Prostate gland (tissue), 2 donors: ENCODE measurements at regions not wholly inside any gene's neighbourhood (a gene's known extent, or its start where the extent isn't known, plus 50 kb on each side); places are given as distances from the start of the nearest gene placed in this dataset.

ENCODE experiments used
- CTCF ChIP-seq, 4 experiments: fragments of 200-600 bp in 2 of 4; fragments of 450-650 bp in 2 of 4; sonication (generic) in 2 of 4; IDR thresholded peaks; 1 replicate in 3 of 4; 2 replicates in 1 of 4; pipeline ENCODE4 v1.5.1; 2016 to 2019; ENCODE audit warnings: antibody characterized with exemption in 4 of 4, mild to moderate bottlenecking in 2 of 4, moderate library complexity in 2 of 4
- POLR2A ChIP-seq: fragments of 450-650 bp; IDR thresholded peaks from one replicate; pipeline ENCODE4 v1.6.1; 2016; ENCODE audit warnings: antibody characterized with exemption, mild to moderate bottlenecking
- POLR2AphosphoS5 ChIP-seq: sonication (generic); formaldehyde crosslinking; IDR thresholded peaks from one replicate; pipeline ENCODE4 v1.6.1; 2017; ENCODE audit warnings: antibody characterized with exemption

GRCh38 chr1:189103956-189104355 is 1373.7 kb downstream of the BRINP3 start:
- TF ChIP-seq POLR2A, result no peak
- TF ChIP-seq CTCF (IDR thresholded peaks at IDR 0.05), result no peak
- no peak for TF ChIP-seq POLR2AphosphoS5
